ENCODE measurements at regions not wholly inside any gene's neighbourhood (a gene's known extent, or its start where the extent isn't known, plus 50 kb on each side); places are given as distances from the start of the nearest gene placed in this dataset.

GRCh38 chr13:63605403-63605802 lies 2189.8 kb upstream of the PCDH20 start:
- TF ChIP-seq GATA2 (IDR thresholded peaks at IDR 0.05; ENCODE audit: low read depth, low read length) (no peak), GATA3 (IDR thresholded peaks at IDR 0.05; ENCODE audit: low read depth, low read length) (no peak)
